Gastrocnemius medialis (tissue), 4 donors: ENCODE measurements at regions not wholly inside any gene's neighbourhood (a gene's known extent, or its start where the extent isn't known, plus 50 kb on each side); places are given as distances from the start of the nearest gene placed in this dataset.
A peak's percentile ranks its signal among the peaks of the same experiment; 100 is the strongest.

Experiments
- ATAC-seq, 2 donors: fragments of 150-250 bp; one replicate each; pipeline ENCODE4 v1.9.1; 2016
- DNase-seq, 2 donors: peaks; one replicate each; pipeline ENCODE4 v3.0.0-alpha.2; 2019
- H3K27ac ChIP-seq, 4 donors: fragments of 200-600 bp; sonication (generic); 1 replicate in 1 of 4; 2 replicates in 3 of 4; pipeline ENCODE4 v1.5.1; 2016 to 2018; ENCODE audit warnings: mild to moderate bottlenecking in 2 of 4, moderate library complexity in 1 of 4
- H3K27me3 ChIP-seq, 3 donors: fragments of 200-600 bp; sonication (generic) in 2 of 3; 1 replicate in 1 of 3; 2 replicates in 2 of 3; pipeline versions ENCODE4 v1.5.1 to v1.6.0; 2016 to 2019; ENCODE audit warnings: mild to moderate bottlenecking in 1 of 3, moderate library complexity in 1 of 3
- H3K36me3 ChIP-seq, 2 donors: fragments of 200-600 bp; sonication (generic) in 1 of 2; one replicate each; pipeline ENCODE4 v1.5.1; 2017 to 2018
- H3K4me1 ChIP-seq, 2 donors: fragments of 200-600 bp; sonication (generic) in 1 of 2; one replicate each; pipeline ENCODE4 v1.5.1; 2016 to 2017; ENCODE audit warnings: mild to moderate bottlenecking in 2 of 2
- H3K4me3 ChIP-seq, 4 donors: fragments of 200-600 bp; sonication (generic) in 3 of 4; 1 replicate in 1 of 4; 2 replicates in 3 of 4; pipeline ENCODE4 v1.5.1; 2016 to 2019; ENCODE audit warnings: mild to moderate bottlenecking in 2 of 4
- H3K9me3 ChIP-seq, 3 donors: fragments of 200-600 bp; sonication (generic) in 2 of 3; 1 replicate in 1 of 3; 2 replicates in 2 of 3; pipeline ENCODE4 v1.5.1; 2016 to 2019
- POLR2A ChIP-seq, 2 donors: fragments of 450-650 bp; IDR thresholded peaks; one replicate each; pipeline ENCODE4 v1.6.1; 2017; ENCODE audit warnings: antibody characterized with exemption in 2 of 2, mild to moderate bottlenecking in 2 of 2, moderate library complexity in 2 of 2
- in situ Hi-C, 4 donors: fragments of 200-750 bp; cut with MboI; loops; one replicate each; pipeline versions ENCODE4 v1.15.0 to v1.8.0; 2017; ENCODE audit warnings: low sequenced_read_pairs in 4 of 4
- intact Hi-C: fragments of 100-400 bp; cut with DNase I; formaldehyde crosslinking; loops from one replicate; pipeline ENCODE4 v1.15.1; 2023; ENCODE audit warnings: low total_unique reads
- TF ChIP-seq, protein P1 (sequence below), 5 experiments: fragments of 450-650 bp in 3 of 5; fragments of 200-600 bp in 2 of 5; sonication (generic) in 2 of 5; IDR thresholded peaks in 4 of 5; conservative IDR thresholded peaks in 1 of 5; 1 replicate in 4 of 5; 2 replicates in 1 of 5; pipeline ENCODE4 v1.5.1; 2016 to 2019; ENCODE audit warnings: antibody characterized with exemption in 5 of 5, mild to moderate bottlenecking in 3 of 5, moderate library complexity in 3 of 5

- ATAC-seq (no peak), DNase-seq (no peak)
- Histone ChIP-seq H3K27ac (no peak overlapping the region), H3K4me3 (no peak overlapping the region), H3K27me3 (no peaks in the 10 kb centered on the region), H3K9me3 (no peaks in the 10 kb centered on the region), H3K4me1 (no peaks in the 10 kb centered on the region), H3K36me3 (no peaks in the 10 kb centered on the region)
- intact Hi-C loops: no loop called here
- in situ Hi-C loops: no loop called here
- no peak for TF ChIP-seq POLR2A (IDR thresholded peaks at IDR 0.05)
- TF ChIP-seq, protein P1, sequence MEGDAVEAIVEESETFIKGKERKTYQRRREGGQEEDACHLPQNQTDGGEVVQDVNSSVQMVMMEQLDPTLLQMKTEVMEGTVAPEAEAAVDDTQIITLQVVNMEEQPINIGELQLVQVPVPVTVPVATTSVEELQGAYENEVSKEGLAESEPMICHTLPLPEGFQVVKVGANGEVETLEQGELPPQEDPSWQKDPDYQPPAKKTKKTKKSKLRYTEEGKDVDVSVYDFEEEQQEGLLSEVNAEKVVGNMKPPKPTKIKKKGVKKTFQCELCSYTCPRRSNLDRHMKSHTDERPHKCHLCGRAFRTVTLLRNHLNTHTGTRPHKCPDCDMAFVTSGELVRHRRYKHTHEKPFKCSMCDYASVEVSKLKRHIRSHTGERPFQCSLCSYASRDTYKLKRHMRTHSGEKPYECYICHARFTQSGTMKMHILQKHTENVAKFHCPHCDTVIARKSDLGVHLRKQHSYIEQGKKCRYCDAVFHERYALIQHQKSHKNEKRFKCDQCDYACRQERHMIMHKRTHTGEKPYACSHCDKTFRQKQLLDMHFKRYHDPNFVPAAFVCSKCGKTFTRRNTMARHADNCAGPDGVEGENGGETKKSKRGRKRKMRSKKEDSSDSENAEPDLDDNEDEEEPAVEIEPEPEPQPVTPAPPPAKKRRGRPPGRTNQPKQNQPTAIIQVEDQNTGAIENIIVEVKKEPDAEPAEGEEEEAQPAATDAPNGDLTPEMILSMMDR (IDR thresholded peaks at IDR 0.05 in 4 of 5, conservative IDR thresholded peaks at IDR 0.05 in 1 of 5): no peak
Observed at GRCh38 chr10:129136074-129136473, 331.0 kb upstream of the MGMT start.

GRCh38 chr10:129136951-129137350 lies 330.1 kb upstream of the MGMT start:
- DNase-seq (no peak), ATAC-seq (no peak)

GRCh38 chr10:129140921-129141885 lies 325.8 kb upstream of the MGMT start:
- intact Hi-C loops (no loop called here), in situ Hi-C loops (no loop called here)
- no peak overlapping the region for H3K27ac ChIP-seq
- no peak overlapping the region for H3K4me3 ChIP-seq
- H3K27me3 ChIP-seq: no peaks in the 10 kb centered on the region
- DNase-seq: peak in 1 of 2 donors; percentile 9
- TF ChIP-seq, protein P1 (IDR thresholded peaks at IDR 0.05 in 4 of 5, conservative IDR thresholded peaks at IDR 0.05 in 1 of 5): no peak
- TF ChIP-seq POLR2A (IDR thresholded peaks at IDR 0.05): no peak
- H3K4me1 ChIP-seq: no peaks in the 10 kb centered on the region
- no peak for ATAC-seq
- no peaks in the 10 kb centered on the region for H3K9me3 ChIP-seq
- H3K36me3 ChIP-seq: no peaks in the 10 kb centered on the region

More at GRCh38 chr10:129136951-129137350, 330.1 kb upstream of the MGMT start:
- H3K9me3 ChIP-seq: no peaks in the 10 kb centered on the region
- in situ Hi-C loops: no loop called here
- H3K4me1 ChIP-seq: no peaks in the 10 kb centered on the region
- no peaks in the 10 kb centered on the region for H3K36me3 ChIP-seq
- H3K27me3 ChIP-seq: no peaks in the 10 kb centered on the region
- TF ChIP-seq, protein P1 (IDR thresholded peaks at IDR 0.05 in 4 of 5, conservative IDR thresholded peaks at IDR 0.05 in 1 of 5): no peak
- no peak for TF ChIP-seq POLR2A (IDR thresholded peaks at IDR 0.05)
- no peak overlapping the region for H3K4me3 ChIP-seq
- intact Hi-C loops: no loop called here
- no peak overlapping the region for H3K27ac ChIP-seq

- Histone ChIP-seq H3K9me3 (no peaks in the 10 kb centered on the region), H3K36me3 (no peaks in the 10 kb centered on the region), H3K4me1 (no peaks in the 10 kb centered on the region), H3K4me3 (no peak overlapping the region), H3K27me3 (no peaks in the 10 kb centered on the region), H3K27ac (no peak overlapping the region)
- DNase-seq (no peak), ATAC-seq (no peak)
- intact Hi-C loops (no loop called here), in situ Hi-C loops (no loop called here)
- TF ChIP-seq POLR2A (IDR thresholded peaks at IDR 0.05): no peak
Observed at GRCh38 chr10:129151281-129151680, 315.8 kb upstream of the MGMT start.

DNA sequence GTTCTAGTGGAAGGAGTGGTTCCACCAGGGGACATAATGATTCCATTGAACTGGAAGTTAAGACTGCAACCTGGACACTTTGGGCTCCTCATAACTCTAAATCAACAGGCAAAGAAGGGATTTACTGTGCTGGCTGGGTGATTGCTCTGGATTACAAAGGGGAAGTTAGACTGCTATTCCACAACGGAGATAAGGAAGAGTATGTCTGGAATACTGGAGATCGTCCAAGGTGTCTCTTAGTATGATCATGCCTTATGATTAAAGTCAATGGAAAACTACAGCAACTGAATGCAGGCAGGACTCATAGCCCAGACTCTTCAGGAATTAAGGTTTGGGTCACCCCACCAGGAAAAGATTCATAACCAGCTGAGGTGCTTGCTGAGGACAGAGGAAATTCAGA lies 310.6 kb upstream of the MGMT start:
- TF ChIP-seq, protein P1 (IDR thresholded peaks at IDR 0.05 in 4 of 5, conservative IDR thresholded peaks at IDR 0.05 in 1 of 5): no peak
- no peak for TF ChIP-seq POLR2A (IDR thresholded peaks at IDR 0.05)
- no peaks in the 10 kb centered on the region for H3K27me3 ChIP-seq
- intact Hi-C loops: no loop called here
- ATAC-seq (no peak), DNase-seq (no peak)
- in situ Hi-C loops: no loop called here
- no peak overlapping the region for H3K4me3 ChIP-seq
- no peaks in the 10 kb centered on the region for H3K4me1 ChIP-seq
- H3K27ac ChIP-seq: no peak overlapping the region
- no peaks in the 10 kb centered on the region for H3K9me3 ChIP-seq
- H3K36me3 ChIP-seq: no peaks in the 10 kb centered on the region
